ENCODE measurements at regions not wholly inside any gene's neighbourhood (a gene's known extent, or its start where the extent isn't known, plus 50 kb on each side); places are given as distances from the start of the nearest gene placed in this dataset.

GRCh38 chr15:95259513-95259912 lies 1028.2 kb downstream of the MCTP2 start:
- TF ChIP-seq, protein P1, sequence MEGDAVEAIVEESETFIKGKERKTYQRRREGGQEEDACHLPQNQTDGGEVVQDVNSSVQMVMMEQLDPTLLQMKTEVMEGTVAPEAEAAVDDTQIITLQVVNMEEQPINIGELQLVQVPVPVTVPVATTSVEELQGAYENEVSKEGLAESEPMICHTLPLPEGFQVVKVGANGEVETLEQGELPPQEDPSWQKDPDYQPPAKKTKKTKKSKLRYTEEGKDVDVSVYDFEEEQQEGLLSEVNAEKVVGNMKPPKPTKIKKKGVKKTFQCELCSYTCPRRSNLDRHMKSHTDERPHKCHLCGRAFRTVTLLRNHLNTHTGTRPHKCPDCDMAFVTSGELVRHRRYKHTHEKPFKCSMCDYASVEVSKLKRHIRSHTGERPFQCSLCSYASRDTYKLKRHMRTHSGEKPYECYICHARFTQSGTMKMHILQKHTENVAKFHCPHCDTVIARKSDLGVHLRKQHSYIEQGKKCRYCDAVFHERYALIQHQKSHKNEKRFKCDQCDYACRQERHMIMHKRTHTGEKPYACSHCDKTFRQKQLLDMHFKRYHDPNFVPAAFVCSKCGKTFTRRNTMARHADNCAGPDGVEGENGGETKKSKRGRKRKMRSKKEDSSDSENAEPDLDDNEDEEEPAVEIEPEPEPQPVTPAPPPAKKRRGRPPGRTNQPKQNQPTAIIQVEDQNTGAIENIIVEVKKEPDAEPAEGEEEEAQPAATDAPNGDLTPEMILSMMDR (IDR thresholded peaks at IDR 0.05; ENCODE audit: low read length) = peak; percentile 71
- no peak for TF ChIP-seq EZH2 (IDR thresholded peaks at IDR 0.05; ENCODE audit: borderline replicate concordance, low read length)
- Histone ChIP-seq H3K9ac (ENCODE audit: low read length) (no peak overlapping the region), H3K36me3 (ENCODE audit: insufficient read depth, low read length) (no peaks in the 10 kb centered on the region), H3K27me3 (ENCODE audit: insufficient read depth, low read length) (no peaks in the 10 kb centered on the region; the same call in 1 of the 2 replicates), H4K20me1 (ENCODE audit: insufficient read depth, low read length) (no peaks in the 10 kb centered on the region), H3K4me3 (ENCODE audit: low read depth, low read length, poor library complexity, severe bottlenecking) (no peak overlapping the region), H3K4me2 (ENCODE audit: low read length) (no peak overlapping the region), H3K4me1 (ENCODE audit: insufficient read depth, low read length, severe bottlenecking) (no peaks in the 10 kb centered on the region), H3K9me2 (ENCODE audit: low read depth, low read length) (no peaks in the 10 kb centered on the region), H2AFZ (ENCODE audit: low read length) (no peak overlapping the region), H3K79me2 (ENCODE audit: insufficient read depth, low read length) (no peaks in the 10 kb centered on the region), H3K9me3 (ENCODE audit: low read length) (no peaks in the 10 kb centered on the region), H3F3A (ENCODE audit: insufficient read depth, low read length) (no peaks in the 10 kb centered on the region), H3K27ac (ENCODE audit: low read depth, low read length, poor library complexity, severe bottlenecking) (no peak overlapping the region)

GRCh38 chr15:95259965-95260364 lies 1028.6 kb downstream of the MCTP2 start:
- H3K27me3 ChIP-seq (ENCODE audit: insufficient read depth, low read length) = no peaks in the 10 kb centered on the region; the same call in 1 of the 2 replicates
- H3K9ac ChIP-seq (ENCODE audit: low read length) = no peak overlapping the region
- no peak overlapping the region for H2AFZ ChIP-seq (ENCODE audit: low read length)
- H3K4me3 ChIP-seq (ENCODE audit: low read depth, low read length, poor library complexity, severe bottlenecking) = no peak overlapping the region
- H3K36me3 ChIP-seq (ENCODE audit: insufficient read depth, low read length) = no peaks in the 10 kb centered on the region
- no peak overlapping the region for H3K27ac ChIP-seq (ENCODE audit: low read depth, low read length, poor library complexity, severe bottlenecking)
- TF ChIP-seq EZH2 (IDR thresholded peaks at IDR 0.05; ENCODE audit: borderline replicate concordance, low read length) = no peak
- TF ChIP-seq, protein P1 (IDR thresholded peaks at IDR 0.05; ENCODE audit: low read length) = no peak
- no peaks in the 10 kb centered on the region for H3K79me2 ChIP-seq (ENCODE audit: insufficient read depth, low read length)
- H3K9me3 ChIP-seq (ENCODE audit: low read length) = no peaks in the 10 kb centered on the region
- no peak overlapping the region for H3K4me2 ChIP-seq (ENCODE audit: low read length)
- H4K20me1 ChIP-seq (ENCODE audit: insufficient read depth, low read length) = no peaks in the 10 kb centered on the region
- H3K4me1 ChIP-seq (ENCODE audit: insufficient read depth, low read length, severe bottlenecking) = no peaks in the 10 kb centered on the region
- no peaks in the 10 kb centered on the region for H3F3A ChIP-seq (ENCODE audit: insufficient read depth, low read length)
- no peaks in the 10 kb centered on the region for H3K9me2 ChIP-seq (ENCODE audit: low read depth, low read length)

DNA sequence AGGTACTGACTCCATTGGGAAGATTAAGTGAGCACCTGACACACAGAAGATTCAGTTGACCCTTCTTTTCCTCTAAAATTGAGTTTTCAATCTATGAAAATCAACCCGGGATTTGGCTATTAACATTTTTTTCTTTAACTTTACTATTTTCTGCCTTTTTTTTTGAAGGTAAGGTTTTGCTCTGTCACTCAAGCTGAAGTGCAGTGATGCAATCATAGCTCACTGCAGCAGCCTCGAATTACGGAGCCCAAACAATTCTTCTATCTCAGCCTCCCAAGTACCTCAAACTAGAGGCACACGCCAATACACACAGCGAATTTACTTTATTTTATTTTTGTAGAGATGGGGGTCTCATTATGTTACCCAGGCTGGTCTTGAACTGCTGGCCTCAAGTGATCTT lies 1029.5 kb downstream of the MCTP2 start:
- Histone ChIP-seq H3K79me2 (ENCODE audit: insufficient read depth, low read length) (no peaks in the 10 kb centered on the region), H3K9ac (ENCODE audit: low read length) (no peak overlapping the region), H3K4me3 (ENCODE audit: low read depth, low read length, poor library complexity, severe bottlenecking) (no peak overlapping the region), H3K4me2 (ENCODE audit: low read length) (no peak overlapping the region), H3K27me3 (ENCODE audit: insufficient read depth, low read length) (no peaks in the 10 kb centered on the region; the same call in 1 of the 2 replicates), H3K4me1 (ENCODE audit: insufficient read depth, low read length, severe bottlenecking) (no peaks in the 10 kb centered on the region), H2AFZ (ENCODE audit: low read length) (no peak overlapping the region), H3K9me3 (ENCODE audit: low read length) (no peaks in the 10 kb centered on the region), H4K20me1 (ENCODE audit: insufficient read depth, low read length) (no peaks in the 10 kb centered on the region), H3K27ac (ENCODE audit: low read depth, low read length, poor library complexity, severe bottlenecking) (no peak overlapping the region), H3K36me3 (ENCODE audit: insufficient read depth, low read length) (no peaks in the 10 kb centered on the region), H3K9me2 (ENCODE audit: low read depth, low read length) (no peaks in the 10 kb centered on the region), H3F3A (ENCODE audit: insufficient read depth, low read length) (no peaks in the 10 kb centered on the region)
- TF ChIP-seq, protein P1 (IDR thresholded peaks at IDR 0.05; ENCODE audit: low read length) = no peak
- no peak for TF ChIP-seq EZH2 (IDR thresholded peaks at IDR 0.05; ENCODE audit: borderline replicate concordance, low read length)
